ENCODE measurements at regions not wholly inside any gene's neighbourhood (a gene's known extent, or its start where the extent isn't known, plus 50 kb on each side); places are given as distances from the start of the nearest gene placed in this dataset.

DNA sequence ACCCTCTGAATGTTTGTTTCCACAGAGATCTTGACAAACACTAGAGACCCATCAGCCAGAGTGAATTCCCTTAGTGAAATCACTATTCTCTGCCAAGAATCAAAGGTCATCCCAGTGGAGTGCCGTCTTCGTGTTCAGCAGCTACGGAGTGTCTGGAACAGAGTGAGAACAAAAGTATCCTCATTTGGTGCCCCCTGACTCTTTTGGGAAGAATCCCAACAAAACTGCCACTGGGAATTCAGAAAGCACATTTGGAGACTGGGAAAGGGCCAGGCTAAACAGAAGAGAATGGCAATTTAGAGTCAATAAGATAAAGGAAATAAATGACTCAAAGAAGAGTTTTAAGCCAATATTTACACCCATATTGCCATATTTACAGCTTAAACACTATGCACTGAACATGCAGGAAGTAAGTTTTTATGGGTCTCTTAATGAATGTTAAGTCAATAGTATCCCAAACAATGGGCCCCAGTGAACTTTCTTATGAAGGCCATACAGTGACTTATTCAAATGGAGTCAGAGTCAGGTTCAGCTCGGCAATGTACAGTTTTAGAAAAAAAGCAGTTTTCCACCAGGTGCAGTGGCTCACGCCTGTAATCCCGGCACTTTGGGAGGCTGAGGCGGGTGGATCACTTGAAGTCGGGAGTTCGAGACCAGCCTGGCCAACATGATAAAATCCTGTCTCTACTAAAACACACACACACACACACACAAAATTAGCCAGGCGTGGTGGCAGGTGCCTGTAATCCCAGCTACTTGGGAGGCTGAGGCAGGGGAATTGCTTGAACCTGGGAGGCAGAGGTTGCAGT lies 392.6 kb downstream of the KLF5 start:
- 91% methylated on average over 6 of the region's 10 CpGs for WGBS (ENCODE audit: insufficient coverage)
- ChIA-PET POLR2A (no interaction called here), CTCF (interaction anchor here in 1 of 2 donors (0.8 kb wide), 1 partner anchor 159 kb away, joined by 4 read pairs; no protein-coding TSS in a partner anchor)
- DNase-seq (no peak), ATAC-seq (replicated peaks in 1 of 4) (no peak)
- no peaks in the 10 kb centered on the region for H3K27me3 ChIP-seq (replicated peaks in 1 of 2; ENCODE audit: control insufficient read depth in 2 of 2, extremely low read depth in 1 of 2, insufficient read depth in 2 of 2, low read length in 1 of 2)
- peaks cover 0 to 6% (median 0%) of the 10 kb centered on the region in 3 donors for H3K9me3 Mint-ChIP-seq
- no peak overlapping the region for H3K27ac Mint-ChIP-seq
- no peaks in the 10 kb centered on the region for H3K4me1 Mint-ChIP-seq
- H3K4me1 ChIP-seq (ENCODE audit: control insufficient read depth in 1 of 2, extremely low read depth in 1 of 2, insufficient read depth in 2 of 2, low read length in 2 of 2) = no peaks in the 10 kb centered on the region
- H3K4me3 ChIP-seq (ENCODE audit: control insufficient read depth in 1 of 2, extremely low read depth in 1 of 2, low read length in 1 of 2) = no peak overlapping the region
- no peaks in the 10 kb centered on the region for H3K9me3 ChIP-seq
- H3K36me3 ChIP-seq (ENCODE audit: control insufficient read depth in 2 of 2, extremely low read depth in 1 of 2, insufficient read depth in 1 of 2, low read length in 1 of 2) = no peaks in the 10 kb centered on the region
- no peak overlapping the region for H3K4me3 Mint-ChIP-seq
- no peaks in the 10 kb centered on the region for H3K27me3 Mint-ChIP-seq
- H3K36me3 Mint-ChIP-seq = no peaks in the 10 kb centered on the region
- H3K27ac ChIP-seq (ENCODE audit: low read length) = no peak overlapping the region

DNA sequence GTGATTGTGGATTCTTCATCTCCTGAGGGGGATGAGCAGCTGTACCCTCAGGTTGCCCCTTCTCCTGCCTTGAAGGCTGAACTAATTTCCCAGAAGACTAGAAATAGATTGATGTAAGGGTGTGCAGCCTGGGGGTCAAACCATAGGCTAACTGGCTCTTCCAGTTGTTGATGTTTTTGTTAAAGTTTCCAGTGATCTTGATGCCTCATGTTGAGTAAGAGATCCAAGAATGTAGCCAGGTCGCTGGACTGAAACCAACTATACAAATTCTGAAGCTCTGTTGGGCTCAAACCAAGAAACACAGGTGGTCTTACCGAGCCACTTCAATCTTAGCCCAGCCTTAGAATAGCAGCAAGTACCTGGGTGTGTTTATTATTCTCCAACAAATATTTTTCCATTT lies 391.8 kb downstream of the KLF5 start:
- Histone ChIP-seq H3K4me1 (ENCODE audit: control insufficient read depth in 1 of 2, extremely low read depth in 1 of 2, insufficient read depth in 2 of 2, low read length in 2 of 2) (no peaks in the 10 kb centered on the region), H3K27me3 (replicated peaks in 1 of 2; ENCODE audit: control insufficient read depth in 2 of 2, extremely low read depth in 1 of 2, insufficient read depth in 2 of 2, low read length in 1 of 2) (no peaks in the 10 kb centered on the region), H3K9me3 (no peaks in the 10 kb centered on the region), H3K36me3 (ENCODE audit: control insufficient read depth in 2 of 2, extremely low read depth in 1 of 2, insufficient read depth in 1 of 2, low read length in 1 of 2) (no peaks in the 10 kb centered on the region), H3K27ac (ENCODE audit: low read length) (no peak overlapping the region), H3K4me3 (ENCODE audit: control insufficient read depth in 1 of 2, extremely low read depth in 1 of 2, low read length in 1 of 2) (no peak overlapping the region)
- no peaks in the 10 kb centered on the region for H3K27me3 Mint-ChIP-seq
- no peaks in the 10 kb centered on the region for H3K4me1 Mint-ChIP-seq
- H3K4me3 Mint-ChIP-seq = no peak overlapping the region
- no peak overlapping the region for H3K27ac Mint-ChIP-seq
- DNase-seq (no peak), ATAC-seq (replicated peaks in 1 of 4) (no peak)
- H3K36me3 Mint-ChIP-seq = no peaks in the 10 kb centered on the region
- ChIA-PET POLR2A (no interaction called here), CTCF (no interaction called here)
- 56% methylated on average over 1 of the region's 2 CpGs for WGBS (ENCODE audit: insufficient coverage)
- H3K9me3 Mint-ChIP-seq = peaks cover 0 to 4% (median 3%) of the 10 kb centered on the region in 3 donors

DNA sequence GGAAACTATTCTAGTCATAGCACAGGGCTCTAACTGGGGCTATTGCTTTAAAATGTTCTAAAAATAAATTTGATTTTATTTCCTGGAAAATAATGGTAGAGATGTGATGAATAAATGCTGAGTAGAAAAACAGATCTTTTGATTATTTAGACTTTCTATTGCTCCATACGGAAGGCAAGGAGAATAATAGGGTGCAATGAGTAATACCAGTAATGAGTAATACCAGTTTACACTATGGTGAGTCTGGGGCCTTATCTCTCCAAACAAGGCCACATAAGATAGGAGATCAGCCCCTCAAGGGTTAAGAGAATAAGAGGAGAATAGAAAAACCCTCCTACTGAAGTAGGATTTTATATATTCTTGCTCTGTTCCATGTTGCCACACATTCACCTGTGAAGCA lies 390.4 kb downstream of the KLF5 start:
- no peak overlapping the region for H3K27ac ChIP-seq (ENCODE audit: low read length)
- no peaks in the 10 kb centered on the region for H3K27me3 ChIP-seq (replicated peaks in 1 of 2; ENCODE audit: control insufficient read depth in 2 of 2, extremely low read depth in 1 of 2, insufficient read depth in 2 of 2, low read length in 1 of 2)
- ChIA-PET POLR2A (no interaction called here), CTCF (no interaction called here)
- no peaks in the 10 kb centered on the region for H3K4me1 ChIP-seq (ENCODE audit: control insufficient read depth in 1 of 2, extremely low read depth in 1 of 2, insufficient read depth in 2 of 2, low read length in 2 of 2)
- H3K4me3 ChIP-seq (ENCODE audit: control insufficient read depth in 1 of 2, extremely low read depth in 1 of 2, low read length in 1 of 2) = no peak overlapping the region
- no peak for DNase-seq
- Mint-ChIP-seq H3K4me1 (no peaks in the 10 kb centered on the region), H3K27ac (no peak overlapping the region), H3K9me3 (peaks cover 5 to 9% (median 8%) of the 10 kb centered on the region in 3 donors), H3K27me3 (no peaks in the 10 kb centered on the region), H3K36me3 (no peaks in the 10 kb centered on the region), H3K4me3 (no peak overlapping the region)
- WGBS (ENCODE audit: insufficient coverage) = no CpG with 5 or more reads among the region's 1 CpG
- no peaks in the 10 kb centered on the region for H3K9me3 ChIP-seq
- ATAC-seq (replicated peaks in 1 of 4) = no peak
- H3K36me3 ChIP-seq (ENCODE audit: control insufficient read depth in 2 of 2, extremely low read depth in 1 of 2, insufficient read depth in 1 of 2, low read length in 1 of 2) = peaks cover 0 to 2% of the 10 kb centered on the region in 2 donors

DNA sequence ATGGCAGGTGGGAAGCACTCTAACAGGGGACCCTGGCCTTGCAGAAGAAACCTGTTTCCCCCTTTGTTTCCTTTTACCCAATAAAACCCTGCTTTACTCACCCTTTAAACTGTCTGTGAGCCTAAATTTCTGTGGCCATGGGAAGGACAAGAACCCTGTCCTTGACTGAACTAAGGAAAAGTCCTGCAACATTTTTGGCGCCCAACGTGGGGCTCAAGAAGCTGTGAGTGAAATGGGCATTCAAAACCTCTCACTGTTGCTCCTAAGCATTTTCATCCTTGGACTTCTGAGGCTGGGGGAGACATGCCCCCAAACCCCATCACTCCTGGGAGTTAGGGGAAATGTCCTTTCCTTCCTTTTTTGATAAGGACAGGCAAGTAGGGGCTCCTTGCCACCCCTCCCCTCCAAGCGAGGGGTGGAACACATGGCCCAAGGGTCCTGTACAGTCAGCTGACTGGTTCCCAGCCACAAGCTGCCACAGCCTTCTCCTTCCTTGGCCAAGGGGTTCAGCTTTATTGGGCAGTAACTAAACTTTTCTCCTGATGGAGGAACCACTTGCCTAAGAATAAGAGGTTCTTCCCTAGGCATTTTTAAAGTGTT lies 381.6 kb downstream of the KLF5 start:
- POLR2A ChIA-PET = no interaction called here
- peak in 1 of 35 experiments; percentile 5 for DNase-seq

DNA sequence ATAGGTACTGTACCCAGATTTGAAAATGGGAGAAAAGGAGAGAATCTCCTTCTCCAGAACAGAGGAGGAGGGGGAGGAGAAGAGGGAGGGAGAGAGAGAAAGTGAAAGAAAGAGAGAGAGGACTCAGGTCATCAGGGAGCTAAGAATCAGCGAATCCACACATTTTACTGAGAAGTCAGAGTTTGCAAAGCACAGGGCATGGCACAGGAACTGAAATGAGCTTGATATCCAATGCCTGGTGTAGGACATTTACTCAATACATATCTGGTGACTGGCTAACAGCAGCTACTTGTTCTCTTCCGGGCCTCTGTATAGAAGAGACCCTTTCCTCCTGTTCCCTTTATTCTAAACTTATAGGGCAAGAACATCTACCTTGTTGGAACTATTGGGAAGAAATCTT lies 375.1 kb downstream of the KLF5 start:
- WGBS (ENCODE audit: insufficient coverage) = 50% methylated on average over 1 of the region's 2 CpGs
- peaks cover 0 to 10% (median 6%) of the 10 kb centered on the region in 3 donors for H3K4me1 Mint-ChIP-seq
- H3K4me3 Mint-ChIP-seq = no peak overlapping the region
- Histone ChIP-seq H3K4me1 (ENCODE audit: control insufficient read depth in 1 of 2, extremely low read depth in 1 of 2, insufficient read depth in 2 of 2, low read length in 2 of 2) (no peaks in the 10 kb centered on the region), H3K9me3 (no peaks in the 10 kb centered on the region), H3K27ac (ENCODE audit: low read length) (no peak overlapping the region), H3K27me3 (replicated peaks in 1 of 2; ENCODE audit: control insufficient read depth in 2 of 2, extremely low read depth in 1 of 2, insufficient read depth in 2 of 2, low read length in 1 of 2) (no peaks in the 10 kb centered on the region), H3K36me3 (ENCODE audit: control insufficient read depth in 2 of 2, extremely low read depth in 1 of 2, insufficient read depth in 1 of 2, low read length in 1 of 2) (no peaks in the 10 kb centered on the region), H3K4me3 (ENCODE audit: control insufficient read depth in 1 of 2, extremely low read depth in 1 of 2, low read length in 1 of 2) (no peak overlapping the region)
- CTCF ChIA-PET = no interaction called here
- POLR2A ChIA-PET = no interaction called here
- peaks cover 0 to 4% of the 10 kb centered on the region in 2 donors for H3K27me3 Mint-ChIP-seq
- no peak for ATAC-seq (replicated peaks in 1 of 4)
- peaks cover 9 to 25% (median 11%) of the 10 kb centered on the region in 3 donors for H3K9me3 Mint-ChIP-seq
- no peaks in the 10 kb centered on the region for H3K36me3 Mint-ChIP-seq
- DNase-seq = no peak
- no peak overlapping the region for H3K27ac Mint-ChIP-seq

More for the DNA sequence above, 381.6 kb downstream of the KLF5 start:
- peaks cover 0 to 2% of the 10 kb centered on the region in 2 donors for H3K36me3 ChIP-seq (ENCODE audit: control insufficient read depth in 2 of 2, extremely low read depth in 1 of 2, insufficient read depth in 1 of 2, low read length in 1 of 2)
- no peaks in the 10 kb centered on the region for H3K36me3 Mint-ChIP-seq
- H3K27ac ChIP-seq (ENCODE audit: low read length) = no peak overlapping the region
- H3K9me3 ChIP-seq = no peaks in the 10 kb centered on the region
- no peaks in the 10 kb centered on the region for H3K4me1 Mint-ChIP-seq
- no peak overlapping the region for H3K4me3 ChIP-seq (ENCODE audit: control insufficient read depth in 1 of 2, extremely low read depth in 1 of 2, low read length in 1 of 2)
- CTCF ChIA-PET = no interaction called here
- WGBS (ENCODE audit: insufficient coverage) = no CpG with 5 or more reads among the region's 3 CpGs
- no peak for ATAC-seq (replicated peaks in 1 of 4)
- no peaks in the 10 kb centered on the region for H3K27me3 Mint-ChIP-seq
- H3K27me3 ChIP-seq (replicated peaks in 1 of 2; ENCODE audit: control insufficient read depth in 2 of 2, extremely low read depth in 1 of 2, insufficient read depth in 2 of 2, low read length in 1 of 2) = no peaks in the 10 kb centered on the region
- no peaks in the 10 kb centered on the region for H3K4me1 ChIP-seq (ENCODE audit: control insufficient read depth in 1 of 2, extremely low read depth in 1 of 2, insufficient read depth in 2 of 2, low read length in 2 of 2)
- no peak overlapping the region for H3K27ac Mint-ChIP-seq
- H3K9me3 Mint-ChIP-seq = peaks cover 13 to 47% (median 27%) of the 10 kb centered on the region in 3 donors
- H3K4me3 Mint-ChIP-seq = no peak overlapping the region

DNA sequence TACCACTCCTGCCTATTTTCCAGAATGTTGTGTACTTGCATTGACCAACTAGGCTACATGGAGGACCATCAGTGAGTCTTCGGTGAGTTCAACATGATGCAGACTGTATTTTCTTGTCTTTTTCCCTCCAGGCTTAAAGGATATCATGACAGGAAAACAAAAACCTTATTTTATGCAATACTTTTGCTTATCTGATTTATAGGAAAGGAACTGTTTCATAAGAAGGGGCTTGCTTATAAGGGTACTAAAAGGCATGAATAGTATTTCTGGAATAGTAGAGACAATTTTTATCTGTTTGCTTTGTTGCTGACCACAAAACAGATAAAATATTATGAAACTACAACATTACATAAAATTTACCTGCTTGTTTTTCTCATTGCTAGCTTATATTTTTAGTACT lies 374.7 kb downstream of the KLF5 start:
- H3K27ac Mint-ChIP-seq = no peak overlapping the region

More for the DNA sequence above, 374.7 kb downstream of the KLF5 start:
- H3K9me3 Mint-ChIP-seq = peaks cover 9 to 25% (median 11%) of the 10 kb centered on the region in 3 donors
- no peak overlapping the region for H3K27ac ChIP-seq (ENCODE audit: low read length)
- no peaks in the 10 kb centered on the region for H3K27me3 ChIP-seq (replicated peaks in 1 of 2; ENCODE audit: control insufficient read depth in 2 of 2, extremely low read depth in 1 of 2, insufficient read depth in 2 of 2, low read length in 1 of 2)
- no peaks in the 10 kb centered on the region for H3K9me3 ChIP-seq
- ATAC-seq (replicated peaks in 1 of 4) (no peak), DNase-seq (no peak)
- H3K4me3 Mint-ChIP-seq = no peak overlapping the region
- H3K36me3 ChIP-seq (ENCODE audit: control insufficient read depth in 2 of 2, extremely low read depth in 1 of 2, insufficient read depth in 1 of 2, low read length in 1 of 2) = no peaks in the 10 kb centered on the region
- ChIA-PET CTCF (no interaction called here), POLR2A (no interaction called here)
- H3K36me3 Mint-ChIP-seq = no peaks in the 10 kb centered on the region
- H3K4me1 ChIP-seq (ENCODE audit: control insufficient read depth in 1 of 2, extremely low read depth in 1 of 2, insufficient read depth in 2 of 2, low read length in 2 of 2) = no peaks in the 10 kb centered on the region
- H3K4me1 Mint-ChIP-seq = peaks cover 0 to 10% (median 6%) of the 10 kb centered on the region in 3 donors
- H3K27me3 Mint-ChIP-seq = peaks cover 0 to 4% of the 10 kb centered on the region in 2 donors
- WGBS (ENCODE audit: insufficient coverage) = no CpG with 5 or more reads among the region's 1 CpG
- no peak overlapping the region for H3K4me3 ChIP-seq (ENCODE audit: control insufficient read depth in 1 of 2, extremely low read depth in 1 of 2, low read length in 1 of 2)

All from T-cell (primary cell).